ENCODE measurements at regions not wholly inside any gene's neighbourhood (a gene's known extent, or its start where the extent isn't known, plus 50 kb on each side); places are given as distances from the start of the nearest gene placed in this dataset.

- DNase-seq, result no peak
Observed at GRCh38 chr5:3129252-3129651, 377.8 kb upstream of the IRX2 start.

GRCh38 chr5:3127423-3127911, 376.0 kb upstream of the IRX2 start:
- DNase-seq, result no peak

GRCh38 chr5:3126639-3127038, 375.2 kb upstream of the IRX2 start:
- no peak for DNase-seq

DNA sequence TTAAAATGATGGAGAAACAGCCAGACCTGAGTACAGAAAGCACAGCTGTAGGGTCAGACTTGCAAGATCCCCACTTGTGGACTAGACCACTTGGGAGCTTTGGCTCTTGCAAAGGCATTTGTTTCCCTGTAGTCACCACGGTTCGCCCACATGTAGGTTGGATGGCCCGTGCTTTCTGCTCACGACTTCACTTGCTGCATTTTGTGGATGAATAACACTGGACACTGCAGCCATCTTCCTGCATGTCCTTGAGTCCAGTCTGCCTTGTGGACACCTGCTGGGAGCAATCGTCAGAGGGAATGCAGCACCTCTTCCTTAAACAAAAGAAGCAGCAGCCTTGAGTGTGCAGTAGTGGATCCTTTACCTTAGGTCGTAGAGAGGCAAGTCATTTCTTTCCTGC, 372.9 kb upstream of the IRX2 start:
- DNase-seq, result no peak

- no peak for DNase-seq
Observed at GRCh38 chr5:3123763-3124157, 372.3 kb upstream of the IRX2 start.

GRCh38 chr5:3122985-3123762, 371.7 kb upstream of the IRX2 start:
- no peak for DNase-seq

GRCh38 chr5:3122216-3122615, 370.7 kb upstream of the IRX2 start:
- DNase-seq, result no peak

GRCh38 chr5:3121813-3122212, 370.3 kb upstream of the IRX2 start:
- DNase-seq, result no peak

DNA sequence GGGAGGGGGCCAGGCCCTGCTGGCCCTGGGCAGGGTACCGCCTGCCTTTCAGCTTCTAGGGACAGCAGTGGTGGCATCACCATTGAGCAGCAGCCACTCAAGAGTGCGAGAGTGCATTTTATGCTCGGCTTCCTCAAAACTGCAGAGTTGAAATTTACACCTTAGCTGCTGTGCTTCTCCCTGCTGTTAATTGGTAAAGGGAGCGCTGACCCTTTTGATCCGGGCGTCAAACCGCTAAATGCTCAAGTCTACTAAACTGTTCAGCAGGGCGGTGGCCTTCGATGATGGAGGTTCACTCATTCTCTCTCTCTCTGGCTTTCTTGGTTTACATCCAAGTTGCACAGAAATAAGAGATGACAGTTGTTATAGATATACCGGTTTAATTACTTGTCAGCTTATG, 368.6 kb upstream of the IRX2 start:
- no peak for DNase-seq

GRCh38 chr5:3119435-3119834, 368.0 kb upstream of the IRX2 start:
- DNase-seq, result no peak

DNA sequence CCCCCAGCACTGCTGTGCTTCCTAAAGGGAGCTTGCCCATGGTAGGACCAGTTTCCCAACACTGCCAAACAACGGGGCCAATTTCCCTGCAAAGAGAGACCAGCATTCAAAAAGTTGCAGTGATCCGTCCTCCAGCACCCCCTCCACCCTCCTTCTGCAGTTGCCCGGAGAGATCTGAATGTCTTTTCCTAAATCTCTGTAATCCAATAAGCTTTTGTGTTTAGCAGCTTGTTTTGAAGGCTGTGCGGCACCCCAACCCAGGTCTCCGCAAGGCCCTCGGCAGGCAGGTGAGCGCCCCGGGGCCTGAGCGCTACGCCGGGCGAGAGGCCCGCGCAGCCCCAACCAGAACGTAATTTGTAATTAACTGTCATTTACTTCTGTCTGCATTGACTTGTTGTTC, 366.9 kb upstream of the IRX2 start:
- DNase-seq, result no peak

- no peak for DNase-seq
Observed at GRCh38 chr5:3116366-3116765, 364.9 kb upstream of the IRX2 start.

- DNase-seq, result no peak
Observed at GRCh38 chr5:3114467-3114866, 363.0 kb upstream of the IRX2 start.

GRCh38 chr5:3110371-3110770, 358.9 kb upstream of the IRX2 start:
- DNase-seq, result no peak

GRCh38 chr5:3107156-3107611, 355.7 kb upstream of the IRX2 start:
- no peak for DNase-seq

DNA sequence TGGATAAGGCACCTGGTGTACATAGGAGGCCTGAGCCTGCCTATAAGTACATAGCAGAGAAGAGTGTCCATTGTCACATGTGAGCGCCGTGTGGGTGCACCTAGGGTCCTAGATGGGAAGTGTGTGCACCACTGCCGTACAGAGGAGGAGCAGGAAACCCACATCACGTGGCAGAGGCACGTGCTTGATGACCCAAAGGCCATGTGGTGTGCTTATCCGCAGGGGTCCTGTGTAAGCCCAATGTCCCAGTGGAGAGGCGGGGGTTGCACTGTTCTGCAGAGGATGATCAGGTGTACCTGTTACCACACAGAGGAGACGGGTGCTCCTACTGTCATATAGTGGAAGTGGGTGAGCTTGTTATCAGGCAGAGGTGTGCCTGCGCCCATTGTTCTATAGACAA, 354.1 kb upstream of the IRX2 start:
- DNase-seq, result no peak

DNA sequence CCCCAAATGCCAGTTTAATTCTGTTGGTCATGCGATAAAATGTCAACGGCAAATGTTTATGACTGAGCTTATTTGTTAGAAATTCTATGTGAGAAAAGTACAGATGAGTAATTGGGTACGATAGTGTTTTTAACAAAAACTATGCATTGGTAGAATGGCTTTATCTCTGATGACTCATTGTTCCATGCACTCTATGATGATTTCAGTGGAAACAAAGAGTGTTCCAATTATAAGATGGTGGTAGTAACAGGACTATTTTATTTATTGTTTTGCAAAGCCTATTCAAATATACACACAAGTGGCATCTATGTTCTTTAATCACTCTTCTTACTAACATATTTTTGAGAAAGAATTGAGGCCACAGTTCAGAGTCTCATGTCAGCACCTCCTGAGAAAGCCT, 353.7 kb upstream of the IRX2 start:
- DNase-seq, result no peak

GRCh38 chr5:3104429-3105060, 353.1 kb upstream of the IRX2 start:
- no peak for DNase-seq

GRCh38 chr5:3103262-3103811, 351.9 kb upstream of the IRX2 start:
- no peak for DNase-seq

DNA sequence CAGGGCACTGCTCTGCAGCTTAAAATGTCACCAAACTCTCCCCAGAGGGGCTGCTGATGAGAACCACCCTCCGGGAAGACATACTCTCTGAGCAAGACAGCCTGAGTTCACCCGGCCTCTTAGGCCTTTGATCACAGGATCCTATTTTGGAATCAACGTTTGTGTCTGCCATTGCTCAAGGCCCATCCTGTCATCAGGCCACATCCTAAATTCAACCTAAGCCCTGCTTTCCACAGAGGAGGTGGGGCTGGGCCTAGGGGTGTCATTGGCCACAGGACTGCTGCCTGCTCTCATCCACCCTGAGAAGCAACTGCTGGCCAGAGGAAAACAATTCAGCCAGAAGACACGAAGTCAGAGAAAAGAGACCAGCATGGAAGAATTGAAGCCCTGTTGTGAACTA, 351.1 kb upstream of the IRX2 start:
- DNase-seq, result no peak

GRCh38 chr5:3101561-3101960, 350.1 kb upstream of the IRX2 start:
- DNase-seq, result no peak

DNA sequence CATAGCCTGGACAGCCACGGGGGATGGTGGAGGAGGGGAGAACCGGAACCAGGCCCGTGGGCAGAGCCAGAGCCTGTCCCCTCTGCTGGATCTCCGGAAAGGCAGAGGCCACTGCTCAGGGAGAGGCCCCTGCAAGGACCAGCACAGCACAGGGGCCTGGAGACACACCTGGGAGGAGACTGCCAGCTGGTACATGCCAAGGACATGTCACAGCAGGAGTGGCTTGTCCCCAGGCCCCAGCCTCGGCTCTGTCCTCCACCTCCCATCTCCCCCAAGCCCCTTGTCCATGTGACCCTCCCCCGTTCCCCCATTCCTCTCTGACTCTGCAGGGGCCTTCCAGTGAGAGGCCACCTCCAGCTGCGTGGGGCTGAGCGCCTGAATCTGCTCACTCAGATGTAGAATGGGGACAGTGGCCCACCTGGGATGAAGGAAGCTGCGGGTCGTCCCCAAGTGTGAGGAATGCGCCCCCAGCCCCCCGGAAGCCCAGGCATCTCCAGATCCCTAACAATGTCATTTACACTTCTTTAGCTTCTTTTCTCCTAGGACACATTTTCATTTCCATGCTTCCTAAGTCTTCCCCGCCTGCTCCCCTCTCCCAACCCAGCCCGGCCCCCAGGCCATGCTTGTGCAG, 349.6 kb upstream of the IRX2 start:
- DNase-seq, result no peak

GRCh38 chr5:3099954-3100353, 348.5 kb upstream of the IRX2 start:
- DNase-seq, result no peak

- no peak for DNase-seq
Observed at GRCh38 chr5:3099526-3099925, 348.0 kb upstream of the IRX2 start.

Measured in NCI-H69 (cell line).